Superior temporal gyrus (tissue), 1 donor: ENCODE measurements at regions not wholly inside any gene's neighbourhood (a gene's known extent, or its start where the extent isn't known, plus 50 kb on each side); places are given as distances from the start of the nearest gene placed in this dataset.

Experiments used
- DNase-seq: peaks from one replicate; pipeline ENCODE4 v3.0.0-alpha.2; 2016; ENCODE audit errors: extremely low spot score

DNA sequence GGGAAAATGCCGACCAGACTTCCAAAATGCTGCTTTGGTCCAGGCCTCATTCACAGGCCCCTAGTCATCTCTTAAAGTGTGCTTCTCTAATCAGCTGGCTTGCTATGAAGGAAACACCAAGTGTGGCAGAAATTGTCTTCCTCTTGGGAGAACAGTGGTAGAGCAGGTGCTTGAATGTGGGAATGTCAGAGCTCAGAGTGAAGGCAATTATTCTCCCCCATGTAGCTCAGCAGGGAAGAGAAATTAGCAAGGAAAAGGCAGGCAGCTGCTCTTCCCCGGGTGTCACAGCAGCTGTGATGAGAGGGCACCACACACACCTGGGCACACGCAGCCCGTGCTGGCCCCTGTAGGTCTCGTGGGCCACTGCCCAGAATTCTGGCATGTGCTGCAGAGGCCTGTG, 358.5 kb downstream of the WDR72 start:
- no peak for DNase-seq

DNA sequence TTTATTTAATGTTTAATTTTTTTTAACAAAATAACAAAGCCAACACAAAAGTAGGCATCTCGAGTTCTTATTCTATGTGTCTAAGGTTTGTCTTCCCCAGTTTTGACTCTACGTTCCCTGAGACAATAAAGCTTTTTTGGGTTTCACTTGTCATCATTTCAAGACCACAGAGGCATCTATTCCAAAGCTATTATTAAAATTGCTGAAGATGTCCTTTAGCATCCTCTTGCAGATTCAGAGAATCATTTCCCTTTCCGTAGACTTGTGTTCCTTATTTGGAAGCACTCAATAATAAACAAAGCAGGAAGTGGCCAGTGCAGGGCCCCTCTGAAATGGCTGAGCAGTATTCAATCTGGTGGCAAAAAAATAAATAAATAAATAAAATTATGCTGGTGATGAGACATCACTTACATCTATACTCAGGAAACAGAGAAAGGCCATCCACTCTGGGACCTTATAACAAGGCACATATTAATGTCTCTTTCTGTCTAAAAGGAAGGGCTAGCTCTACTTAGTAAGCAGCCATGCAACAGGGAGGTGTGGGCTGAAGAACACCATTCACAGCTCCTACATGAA, 362.3 kb downstream of the WDR72 start:
- DNase-seq, result no peak

DNA sequence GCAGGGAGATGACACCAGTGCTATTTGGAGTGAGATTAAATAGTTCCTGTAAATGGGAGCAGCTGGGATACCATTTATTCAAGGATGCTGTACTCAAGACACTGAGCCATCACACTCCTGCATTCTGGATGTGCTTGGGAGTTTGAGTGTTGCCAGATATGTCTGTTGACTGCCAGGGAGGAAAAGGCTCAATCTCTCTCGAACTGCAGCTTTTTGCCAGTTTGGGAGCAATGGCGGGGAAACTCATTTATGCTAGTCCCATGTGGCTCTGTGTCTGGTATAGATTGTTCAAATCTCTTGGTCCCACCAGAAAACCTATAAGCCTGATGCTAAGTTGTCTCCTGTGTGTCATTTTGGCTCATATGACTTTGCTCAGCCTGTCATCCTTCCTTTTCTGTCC, 363.6 kb downstream of the WDR72 start:
- DNase-seq, result no peak

DNA sequence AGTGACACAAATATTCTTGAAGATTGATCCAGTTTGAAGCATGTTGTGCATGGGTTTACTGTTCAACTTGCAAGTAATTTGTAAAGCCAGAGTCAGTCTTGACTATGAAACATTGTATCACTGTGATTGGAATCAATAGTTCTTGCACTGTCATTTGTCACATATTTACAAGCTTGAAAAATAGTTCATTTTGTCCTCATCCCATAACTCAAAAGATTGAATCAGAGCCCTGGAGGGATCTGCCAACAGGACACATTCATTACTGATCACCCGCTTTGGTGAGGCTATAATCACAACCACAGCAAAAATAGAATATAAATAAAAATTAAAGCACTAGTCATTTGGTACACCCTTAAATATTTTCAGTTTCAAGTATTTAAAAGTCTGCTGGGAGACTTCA, 368.9 kb downstream of the WDR72 start:
- DNase-seq, result no peak

DNA sequence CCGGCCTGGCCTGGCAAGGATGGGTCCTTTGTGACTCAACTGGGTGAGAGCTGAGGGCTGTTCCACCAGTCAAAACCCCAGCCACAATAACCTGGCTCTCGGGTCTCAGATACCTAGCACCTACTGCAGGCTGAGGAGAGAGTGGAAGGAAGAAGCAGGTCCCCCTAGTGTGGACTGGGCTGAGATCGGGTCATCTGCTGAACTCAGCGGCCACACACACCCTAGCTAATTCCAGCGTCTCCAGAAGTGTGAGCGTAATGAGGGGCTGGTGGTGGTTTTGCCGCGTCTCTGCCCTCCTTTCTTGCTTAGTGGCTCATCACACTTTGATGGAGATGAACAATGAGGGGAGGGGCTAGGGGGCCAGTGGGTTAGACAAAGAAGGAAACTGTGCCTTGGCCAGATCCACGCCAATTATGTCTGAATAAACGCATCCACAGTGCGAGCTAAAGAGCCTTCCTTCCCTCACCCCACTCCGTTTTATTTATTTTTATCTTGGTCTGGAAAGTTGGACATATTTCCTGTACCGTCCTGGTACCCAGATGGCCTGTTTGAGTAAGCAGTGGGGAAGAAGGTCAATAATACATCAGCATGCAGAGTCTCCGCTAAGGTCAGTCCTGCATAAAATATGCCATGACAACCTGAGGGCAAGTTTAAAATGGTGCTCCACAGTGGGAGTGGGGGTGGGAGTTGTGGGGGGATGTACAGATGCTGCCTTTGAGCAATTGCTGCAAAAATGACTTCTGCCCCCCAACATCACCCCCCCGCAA, 370.0 kb downstream of the WDR72 start:
- DNase-seq, result no peak

DNA sequence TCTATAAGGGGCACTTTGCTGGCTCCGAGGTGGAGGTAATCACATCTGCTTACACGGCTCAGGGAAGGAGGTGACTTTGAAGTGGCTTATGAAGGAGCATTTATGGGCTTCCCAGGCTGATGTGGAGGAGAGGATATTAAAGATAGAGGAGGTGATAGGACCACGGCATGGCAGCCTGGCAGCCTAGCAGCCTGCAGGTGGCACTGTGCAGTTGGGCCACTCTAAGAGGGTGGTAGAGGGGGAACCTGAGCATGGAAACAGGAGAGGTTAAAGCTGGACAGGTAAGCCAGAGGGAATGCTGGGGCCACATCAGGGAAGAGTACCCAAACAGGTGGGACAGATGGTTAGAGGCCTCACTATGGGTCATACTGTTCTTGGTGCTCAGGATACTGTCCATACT, 375.0 kb downstream of the WDR72 start:
- DNase-seq, result no peak

DNA sequence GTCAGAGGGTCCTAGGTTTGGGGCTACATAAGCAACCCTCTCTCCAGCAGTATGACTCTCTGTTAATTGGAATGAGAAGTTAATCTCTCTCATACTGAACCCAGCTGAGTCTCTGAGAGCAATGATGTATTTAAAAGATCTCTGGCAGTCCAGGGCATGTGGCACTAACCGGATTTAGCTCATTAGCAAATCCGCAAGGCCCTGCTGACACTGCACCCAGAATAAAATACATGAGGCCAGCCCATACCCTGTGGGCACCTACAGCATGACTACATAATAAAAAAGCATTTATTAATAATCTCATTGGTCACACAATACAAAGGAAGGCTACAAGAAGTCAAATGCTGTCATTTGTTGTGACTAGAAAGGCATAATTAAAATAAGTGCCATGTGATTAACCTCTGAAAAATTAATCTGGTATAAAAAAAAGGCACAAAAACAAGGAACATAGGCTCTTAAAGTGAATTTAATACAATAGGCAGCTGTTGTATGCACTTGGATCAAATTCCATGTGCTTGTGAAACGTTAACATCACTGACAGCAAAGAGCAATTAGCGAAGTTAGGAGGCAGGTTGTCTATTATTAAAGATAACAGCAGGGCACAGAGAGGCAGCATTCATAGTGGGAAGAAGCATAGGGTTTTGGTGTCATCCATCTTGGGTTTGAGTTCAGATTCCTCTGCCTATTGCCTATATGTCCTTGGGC, 381.2 kb downstream of the WDR72 start:
- DNase-seq, result no peak

DNA sequence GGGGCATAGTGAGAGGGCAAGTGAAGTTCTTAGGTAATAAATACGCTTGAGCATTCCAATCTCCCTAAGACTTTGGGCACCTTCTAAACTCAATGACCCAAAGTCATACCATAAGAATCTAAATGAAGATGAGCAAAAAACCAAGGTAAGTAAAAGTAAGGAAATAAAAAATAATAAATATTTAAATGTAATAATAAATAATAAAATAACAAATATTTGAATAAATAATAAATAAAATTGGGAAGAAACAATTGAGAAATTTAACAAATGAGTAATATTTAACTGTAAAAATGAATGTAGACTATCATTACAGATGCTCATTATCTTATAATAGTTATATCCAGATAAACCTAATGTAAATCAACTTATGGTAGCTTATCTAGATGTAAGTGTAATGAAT, 391.7 kb downstream of the WDR72 start:
- no peak for DNase-seq

DNA sequence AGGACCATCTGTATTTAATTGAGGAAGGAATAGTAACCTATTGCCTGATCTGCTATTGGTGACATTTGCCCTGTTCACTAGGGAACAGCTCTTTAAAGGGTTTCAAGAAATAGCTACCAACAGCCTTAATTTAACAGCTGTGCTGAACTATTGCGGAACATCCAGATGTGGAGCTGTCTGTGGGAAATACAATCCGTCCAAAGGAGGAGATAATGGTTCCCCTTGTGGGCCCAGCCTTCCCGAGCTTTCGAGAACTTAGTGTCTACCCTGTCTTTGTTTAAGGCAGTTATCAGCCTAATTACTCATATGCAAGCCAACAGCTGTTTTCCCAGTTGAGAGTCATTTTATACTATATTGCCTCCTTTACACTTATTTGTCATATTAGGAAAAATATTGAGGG, 398.6 kb downstream of the WDR72 start:
- DNase-seq, result no peak

DNA sequence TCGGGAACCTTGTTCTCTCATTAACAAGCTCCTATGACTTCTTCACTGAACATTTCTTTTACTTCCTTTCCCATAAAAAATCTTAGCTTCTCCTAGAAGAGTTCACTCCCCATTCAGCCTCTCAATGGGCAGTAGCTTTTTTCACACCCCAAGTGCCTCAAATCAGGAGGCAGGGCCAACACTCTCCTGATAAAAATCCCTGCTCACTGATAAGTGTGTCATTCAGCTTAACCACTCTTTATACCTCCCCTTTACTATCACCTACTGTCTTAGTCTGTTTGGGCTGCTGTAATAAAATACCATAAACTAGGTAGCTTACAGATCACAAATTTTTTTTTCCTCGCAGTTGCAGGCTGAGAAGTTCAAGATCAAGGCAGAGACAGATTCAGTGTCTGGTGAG, 400.4 kb downstream of the WDR72 start:
- DNase-seq, result no peak

DNA sequence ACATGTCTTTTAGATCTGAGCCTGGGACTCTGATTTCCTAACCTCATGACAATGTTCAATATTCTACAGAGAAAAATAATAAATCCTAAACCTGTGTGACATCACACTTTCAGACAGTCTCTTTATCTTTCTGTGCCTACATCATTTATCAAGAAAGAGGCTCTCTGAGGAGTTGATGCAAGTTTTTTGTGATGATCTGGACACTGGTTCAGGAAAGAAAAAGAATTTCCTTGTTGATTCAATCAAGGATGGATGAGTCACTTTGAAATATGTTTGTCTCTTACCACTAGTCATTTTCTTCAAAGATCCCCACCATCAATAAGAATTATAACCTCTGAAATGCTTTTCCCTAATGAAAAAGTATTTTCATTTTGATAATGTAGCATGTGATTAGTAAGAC, 404.6 kb downstream of the WDR72 start:
- DNase-seq, result no peak

DNA sequence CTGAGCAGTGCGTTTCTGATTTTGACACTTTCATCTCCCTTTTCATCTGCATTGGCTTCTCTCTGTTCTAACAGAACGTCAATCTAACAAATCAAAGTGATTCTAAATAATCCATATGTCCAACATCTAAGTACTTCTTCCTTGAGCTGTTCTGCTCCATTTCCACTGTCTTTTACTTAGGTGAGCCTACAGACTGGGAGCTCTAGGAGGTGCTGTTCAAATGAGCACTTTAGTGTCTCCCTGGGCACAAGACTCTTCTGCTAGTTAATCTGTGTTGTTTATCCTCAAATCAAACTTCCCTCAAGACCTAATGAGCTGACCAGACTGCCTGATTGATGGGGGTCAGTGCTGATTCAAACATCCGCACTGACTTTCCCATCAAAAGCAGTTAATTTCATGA, 408.1 kb downstream of the WDR72 start:
- no peak for DNase-seq

DNA sequence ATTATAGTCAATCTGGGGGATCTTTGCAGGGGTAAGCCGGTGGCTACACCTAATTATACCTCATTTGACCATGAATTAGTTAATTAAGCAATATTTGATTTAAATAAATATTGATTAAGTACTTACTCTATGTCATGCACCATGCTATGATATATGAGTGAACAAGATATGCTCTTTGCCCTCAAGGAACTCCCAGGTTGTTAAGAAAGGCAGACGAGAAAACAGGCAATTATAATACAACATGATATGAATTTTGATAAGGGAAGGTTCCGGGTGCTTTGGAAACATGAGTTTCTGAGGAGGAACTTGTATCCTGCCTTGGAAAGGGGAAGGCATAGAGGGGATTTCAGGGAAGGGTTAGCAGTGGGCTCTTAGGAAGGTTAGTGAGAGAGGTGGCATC, 412.9 kb downstream of the WDR72 start:
- DNase-seq, result no peak

DNA sequence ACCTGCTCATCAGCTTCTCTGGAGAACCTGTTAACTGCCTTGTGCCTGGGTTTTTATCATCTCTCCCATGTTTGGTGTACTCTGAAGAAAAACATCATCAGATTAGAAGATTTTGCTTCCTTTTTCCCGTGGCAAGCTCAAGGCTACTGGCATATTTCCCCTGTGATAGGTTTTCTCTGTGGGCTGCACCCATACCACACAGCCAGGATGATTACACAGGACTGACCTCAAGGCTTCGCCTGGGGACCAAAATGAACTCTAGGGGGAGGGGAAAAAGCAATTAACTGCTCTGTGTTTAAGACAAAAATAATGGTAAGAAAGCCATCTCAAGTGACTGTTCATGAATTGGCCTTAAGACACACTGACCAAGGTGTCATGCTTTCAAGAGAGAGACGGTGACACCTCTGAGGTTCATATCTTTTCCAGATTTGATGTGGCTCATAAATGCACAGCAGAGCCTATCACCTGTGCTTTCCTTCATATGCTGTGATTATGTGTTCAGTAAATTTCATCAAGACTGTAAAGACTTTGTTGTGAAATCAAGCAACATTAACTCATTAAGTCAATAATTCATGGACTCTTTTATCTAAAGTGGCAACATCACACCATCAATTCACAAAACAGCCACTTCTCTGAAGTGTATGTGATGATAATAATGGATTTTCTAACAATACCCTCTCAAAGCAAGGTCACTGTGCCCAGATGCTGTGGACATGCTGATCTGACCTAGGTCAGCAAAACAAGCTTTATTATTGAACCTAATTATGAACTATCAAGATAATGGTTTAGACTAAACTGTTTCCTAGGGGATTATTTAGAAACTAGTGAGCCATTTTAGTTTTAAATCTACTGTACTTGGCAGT, 427.9 kb downstream of the WDR72 start:
- DNase-seq, result no peak

DNA sequence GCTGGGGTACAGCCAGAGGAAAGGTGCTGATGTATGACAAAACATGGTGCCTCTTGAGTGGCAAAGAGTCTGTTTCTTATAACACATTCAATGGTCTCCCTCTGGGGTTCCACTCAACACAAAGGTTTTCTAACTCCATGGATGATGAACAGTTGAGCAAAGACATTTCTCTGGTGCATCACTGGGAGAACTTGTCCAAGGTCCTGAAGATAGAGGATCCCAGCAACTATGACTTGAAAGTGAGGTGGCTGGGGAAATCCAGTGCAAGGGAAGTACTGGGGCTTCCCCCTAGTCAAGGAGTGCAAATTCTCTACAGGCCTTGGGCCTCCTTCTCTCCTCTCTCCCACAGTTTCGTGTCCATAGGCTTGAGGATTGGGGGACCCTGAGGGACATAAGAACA, 431.1 kb downstream of the WDR72 start:
- DNase-seq, result no peak

DNA sequence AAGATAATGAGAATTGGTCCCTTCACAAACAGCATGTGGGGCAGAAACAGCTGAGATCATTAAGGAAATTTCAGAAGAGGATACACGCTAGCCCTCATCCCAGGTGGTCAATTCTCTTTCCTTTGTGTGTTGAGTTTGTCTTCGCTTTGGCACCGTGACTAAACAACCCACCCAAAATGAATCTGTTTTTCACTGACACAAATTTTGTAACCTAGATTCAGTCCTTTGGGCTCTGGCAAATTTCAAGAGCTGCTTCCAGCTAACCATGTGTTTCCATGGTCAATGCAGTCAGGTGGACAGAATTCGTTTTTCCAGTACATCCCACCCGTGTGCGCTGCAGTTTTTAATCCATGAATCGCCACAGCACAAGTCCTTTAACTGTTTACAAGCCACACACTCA, 435.4 kb downstream of the WDR72 start:
- DNase-seq, result peak; percentile 33

DNA sequence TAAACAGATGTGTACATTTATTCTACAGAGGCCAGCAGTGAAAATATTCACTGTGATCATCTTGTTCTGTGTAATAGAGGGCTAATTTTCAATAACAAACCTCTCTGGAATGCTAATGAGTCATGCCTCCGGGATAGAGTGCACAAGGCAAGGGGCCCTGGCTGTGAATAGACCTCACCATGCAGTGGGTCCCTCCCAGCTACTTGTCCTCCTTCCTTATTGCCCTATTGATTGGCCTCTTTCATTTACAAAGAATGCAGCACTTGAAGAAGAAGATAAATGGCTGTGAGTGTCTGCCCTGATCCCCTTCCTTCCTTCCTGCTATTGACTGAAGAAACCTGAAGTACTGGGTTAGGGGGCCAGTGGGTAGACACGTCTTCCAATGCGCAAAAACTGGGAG, 436.3 kb downstream of the WDR72 start:
- DNase-seq, result no peak

DNA sequence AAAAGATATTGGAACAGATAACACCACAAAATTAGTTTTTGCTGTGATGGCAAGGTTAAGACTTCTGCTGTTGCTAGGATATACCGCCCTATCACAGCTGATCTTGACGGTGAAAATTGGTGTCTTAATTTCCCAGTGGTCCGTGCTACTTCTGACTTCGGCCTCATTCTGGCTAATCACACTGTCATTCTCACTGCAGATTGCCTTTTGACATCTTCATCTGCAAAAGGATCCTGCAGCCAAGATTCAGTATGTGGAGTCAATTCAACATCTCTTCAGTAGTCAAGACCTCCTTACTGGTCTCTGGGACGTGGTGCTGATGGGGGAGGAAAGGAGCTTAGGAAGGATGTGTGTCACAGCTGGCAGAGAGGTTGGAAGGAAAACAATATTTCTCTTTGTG, 438.6 kb downstream of the WDR72 start:
- DNase-seq, result no peak

DNA sequence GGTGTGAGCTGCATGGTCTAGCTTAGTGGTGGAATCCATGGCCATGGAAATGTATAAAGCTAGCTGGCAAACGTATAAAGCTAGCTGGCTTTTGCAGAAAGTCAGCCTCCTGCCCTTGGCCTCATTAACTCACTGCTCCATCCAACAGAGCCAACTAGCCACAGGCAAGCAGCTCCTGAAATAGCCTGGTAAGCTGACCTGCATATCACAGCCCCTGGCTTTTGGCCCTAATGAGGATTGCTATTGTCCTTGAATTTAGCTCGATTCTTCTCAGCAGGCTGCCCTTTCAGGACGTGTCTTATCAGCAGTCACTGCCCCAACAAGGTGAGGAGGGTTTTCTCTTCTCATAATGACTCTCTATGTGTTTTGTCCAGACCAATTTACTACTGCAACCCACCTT, 446.8 kb downstream of the WDR72 start:
- no peak for DNase-seq

DNA sequence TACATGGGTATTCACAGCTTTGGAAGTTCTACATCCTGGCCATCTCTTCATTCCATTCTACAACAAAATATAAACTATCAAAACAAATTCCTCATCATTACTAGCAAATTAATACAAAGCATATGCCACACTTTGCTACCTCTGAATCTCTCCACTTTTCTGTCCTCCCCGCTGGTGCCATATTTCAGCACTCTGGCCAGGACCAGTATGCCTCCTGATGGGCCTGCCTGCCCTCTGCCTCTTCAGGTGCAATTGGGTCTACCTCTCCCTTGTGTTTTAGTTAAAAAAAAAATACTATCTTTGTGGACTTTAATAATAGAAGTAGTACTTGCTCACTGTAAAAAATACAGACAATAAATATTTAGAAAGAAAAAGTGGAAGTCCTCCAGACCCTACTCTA, 448.8 kb downstream of the WDR72 start:
- DNase-seq, result no peak

DNA sequence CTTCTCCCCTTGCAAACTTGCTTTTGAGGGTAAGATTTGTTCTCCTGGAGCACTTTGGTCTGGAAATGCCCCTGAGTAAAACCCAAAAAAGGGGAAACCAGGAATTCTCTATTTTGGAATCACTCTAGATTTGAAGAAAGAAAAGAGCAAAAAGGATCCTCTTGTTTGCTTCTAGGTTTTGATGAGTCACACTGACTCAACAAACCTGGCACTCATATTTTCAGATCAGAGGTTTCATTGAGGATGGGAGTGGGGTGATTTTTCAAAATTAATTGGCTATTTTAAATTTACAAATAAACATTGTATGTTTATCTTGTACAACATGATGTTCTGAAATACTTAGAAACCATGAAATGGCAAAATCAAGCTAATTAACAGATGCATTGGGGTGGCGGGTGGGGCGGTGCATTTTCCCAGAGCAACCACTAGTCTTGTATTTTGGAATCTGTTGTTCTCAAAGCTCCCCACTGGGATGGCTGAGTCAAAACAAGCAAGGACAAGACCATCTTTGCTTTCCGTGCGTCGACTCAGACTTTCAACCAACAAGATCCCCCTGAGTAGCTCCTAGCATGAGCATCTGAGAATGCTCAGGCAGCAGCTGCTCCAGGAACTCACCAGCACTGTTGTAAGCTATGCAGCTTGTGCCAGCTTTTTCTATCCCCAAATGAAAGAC, 451.4 kb downstream of the WDR72 start:
- DNase-seq, result no peak

DNA sequence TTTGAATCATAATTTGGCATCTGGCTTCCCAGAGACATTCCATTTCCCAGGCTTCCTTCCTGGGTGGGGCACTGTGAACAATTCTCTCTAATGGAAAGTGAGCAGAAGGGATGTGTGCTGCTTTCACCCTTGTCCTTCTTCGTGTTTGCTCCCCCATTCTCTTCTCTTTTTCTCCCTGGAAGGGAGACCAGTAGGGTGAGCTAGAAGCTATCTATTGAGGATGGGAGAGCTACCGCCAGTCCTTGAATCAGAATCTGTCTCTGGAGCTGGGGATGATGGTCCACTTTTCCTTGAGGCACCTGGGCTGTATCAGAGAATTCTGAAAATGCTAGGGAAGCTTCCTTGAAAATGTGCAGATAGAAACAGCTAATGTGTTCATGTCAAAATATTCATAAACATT, 453.9 kb downstream of the WDR72 start:
- DNase-seq, result no peak
